Cardiac fibroblast (primary cell): ENCODE measurements at regions not wholly inside any gene's neighbourhood (a gene's known extent, or its start where the extent isn't known, plus 50 kb on each side); places are given as distances from the start of the nearest gene placed in this dataset.

Experiments
- DNase-seq, 2 donors: peaks; one replicate each; pipeline versions ENCODE4 v3.0.0 to v3.0.0-alpha.2; 2010; ENCODE audit warnings: low read depth in 2 of 2
- H3K4me3 ChIP-seq, 2 donors: replicated peaks in 1 of 2; 1 replicate in 1 of 2; 2 replicates in 1 of 2; pipeline ENCODE4 v1.5.1; 2011; ENCODE audit warnings: low read depth in 2 of 2, low read length in 2 of 2, mild to moderate bottlenecking in 2 of 2, moderate library complexity in 1 of 2
- TF ChIP-seq, protein P1 (sequence below): IDR thresholded peaks from one replicate; pipeline ENCODE4 v1.5.1; 2011; ENCODE audit warnings: low read depth, mild to moderate bottlenecking, low read length, inconsistent platforms

DNA sequence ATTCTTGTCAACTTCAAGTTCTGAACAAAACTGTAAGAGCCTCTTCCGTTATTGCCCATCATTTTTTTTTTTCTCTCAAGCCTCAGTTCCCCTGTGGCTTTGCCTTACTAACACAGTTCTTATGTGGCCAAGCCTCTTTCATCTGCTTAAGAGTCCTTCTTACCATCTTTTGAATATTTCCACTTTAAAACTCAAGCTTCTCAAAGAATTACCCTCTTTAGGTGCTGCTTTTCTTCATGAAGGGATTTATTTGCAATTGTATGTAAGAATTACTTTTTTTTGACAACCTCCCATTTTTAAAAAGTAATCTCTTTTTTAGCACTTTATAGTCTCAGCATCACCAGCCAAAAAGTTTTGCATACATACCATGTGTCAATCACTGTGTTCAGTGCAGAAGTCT is 240.2 kb upstream of the RMST start:
- TF ChIP-seq, protein P1, sequence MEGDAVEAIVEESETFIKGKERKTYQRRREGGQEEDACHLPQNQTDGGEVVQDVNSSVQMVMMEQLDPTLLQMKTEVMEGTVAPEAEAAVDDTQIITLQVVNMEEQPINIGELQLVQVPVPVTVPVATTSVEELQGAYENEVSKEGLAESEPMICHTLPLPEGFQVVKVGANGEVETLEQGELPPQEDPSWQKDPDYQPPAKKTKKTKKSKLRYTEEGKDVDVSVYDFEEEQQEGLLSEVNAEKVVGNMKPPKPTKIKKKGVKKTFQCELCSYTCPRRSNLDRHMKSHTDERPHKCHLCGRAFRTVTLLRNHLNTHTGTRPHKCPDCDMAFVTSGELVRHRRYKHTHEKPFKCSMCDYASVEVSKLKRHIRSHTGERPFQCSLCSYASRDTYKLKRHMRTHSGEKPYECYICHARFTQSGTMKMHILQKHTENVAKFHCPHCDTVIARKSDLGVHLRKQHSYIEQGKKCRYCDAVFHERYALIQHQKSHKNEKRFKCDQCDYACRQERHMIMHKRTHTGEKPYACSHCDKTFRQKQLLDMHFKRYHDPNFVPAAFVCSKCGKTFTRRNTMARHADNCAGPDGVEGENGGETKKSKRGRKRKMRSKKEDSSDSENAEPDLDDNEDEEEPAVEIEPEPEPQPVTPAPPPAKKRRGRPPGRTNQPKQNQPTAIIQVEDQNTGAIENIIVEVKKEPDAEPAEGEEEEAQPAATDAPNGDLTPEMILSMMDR = no peak
- no peak for DNase-seq
- no peak overlapping the region for H3K4me3 ChIP-seq

DNA sequence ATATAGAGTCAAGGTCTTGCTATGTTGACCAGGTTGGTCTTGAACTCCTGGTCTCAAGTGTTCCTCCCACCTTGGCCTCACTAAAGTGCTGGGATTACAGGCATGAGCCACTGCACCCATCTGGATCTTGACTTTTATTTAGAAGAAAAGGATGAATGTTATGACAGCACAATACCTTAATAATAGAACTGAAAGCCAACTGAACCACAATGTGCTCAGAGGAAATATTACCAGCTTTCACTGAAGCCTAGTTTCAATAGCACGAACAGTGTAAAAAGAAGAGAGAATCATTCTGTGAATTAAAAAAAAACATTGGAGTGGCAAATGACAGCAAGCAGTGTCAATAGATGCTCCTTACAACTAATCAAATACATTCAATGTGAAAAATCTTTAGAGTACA is 239.2 kb upstream of the RMST start:
- no peak for DNase-seq
- TF ChIP-seq, protein P1 = no peak
- H3K4me3 ChIP-seq = no peak overlapping the region

DNA sequence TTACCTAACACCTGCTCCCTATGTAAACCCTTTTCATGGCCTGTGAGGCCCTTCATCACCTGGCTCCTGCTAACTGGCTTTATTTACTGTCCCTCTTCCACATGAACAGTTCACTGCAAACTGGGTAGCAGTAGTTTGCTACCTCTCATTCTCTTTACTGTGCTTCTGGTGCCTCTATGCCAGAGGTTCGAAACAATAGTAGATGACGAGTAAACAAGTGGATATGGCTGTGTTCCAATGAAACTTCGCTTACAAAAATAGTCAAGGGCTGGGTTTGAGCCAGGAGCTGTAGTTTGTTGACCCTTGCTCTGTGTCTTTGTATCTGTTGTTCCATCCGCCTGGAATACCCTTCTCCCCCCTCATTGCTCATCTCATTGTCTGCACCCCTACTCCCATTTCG is 233.6 kb upstream of the RMST start:
- TF ChIP-seq, protein P1 = no peak
- DNase-seq = no peak

DNA sequence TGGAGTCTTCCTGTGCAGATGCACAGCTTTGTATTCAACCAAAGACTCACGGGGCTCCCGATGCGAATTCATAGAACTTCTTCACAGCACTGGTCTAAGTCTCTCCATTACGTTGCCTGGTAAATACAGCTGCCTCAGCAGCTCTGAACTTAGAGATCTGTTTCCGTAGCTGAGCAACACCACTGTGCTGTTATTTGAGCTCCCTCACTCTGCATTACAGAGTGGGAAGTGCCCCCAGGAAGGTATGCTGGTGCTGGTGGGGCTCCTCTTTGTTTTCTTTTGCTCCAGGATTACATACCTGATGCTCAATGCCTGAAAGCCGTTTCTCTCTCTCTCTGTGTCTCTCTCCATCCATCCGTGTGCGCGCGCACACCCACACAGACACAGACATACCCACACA is 227.5 kb upstream of the RMST start:
- DNase-seq = no peak
- TF ChIP-seq, protein P1 = no peak
- H3K4me3 ChIP-seq = no peak overlapping the region

More for the DNA sequence above, 233.6 kb upstream of the RMST start:
- no peak overlapping the region for H3K4me3 ChIP-seq

DNA sequence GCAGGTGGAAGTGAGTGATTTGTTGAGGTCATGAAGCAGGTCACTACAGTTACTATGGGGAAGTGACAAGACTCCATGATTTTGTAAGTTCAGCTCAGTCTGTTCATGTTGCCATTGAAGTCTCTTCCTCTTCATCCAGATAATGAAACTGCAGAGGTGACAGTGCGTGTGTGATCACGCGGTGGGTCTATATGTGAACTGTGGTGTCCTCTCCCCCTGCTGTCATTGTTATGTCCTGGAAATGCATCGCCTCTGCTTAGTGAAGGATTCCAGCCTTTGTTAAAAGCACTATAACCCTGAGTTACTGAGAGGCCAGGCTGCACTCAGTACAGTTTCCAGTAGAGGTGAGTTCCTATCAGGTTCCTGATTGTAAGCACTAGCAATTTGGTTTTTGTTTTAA is 216.2 kb upstream of the RMST start:
- TF ChIP-seq, protein P1 = no peak
- no peak for DNase-seq
- no peak overlapping the region for H3K4me3 ChIP-seq

DNA sequence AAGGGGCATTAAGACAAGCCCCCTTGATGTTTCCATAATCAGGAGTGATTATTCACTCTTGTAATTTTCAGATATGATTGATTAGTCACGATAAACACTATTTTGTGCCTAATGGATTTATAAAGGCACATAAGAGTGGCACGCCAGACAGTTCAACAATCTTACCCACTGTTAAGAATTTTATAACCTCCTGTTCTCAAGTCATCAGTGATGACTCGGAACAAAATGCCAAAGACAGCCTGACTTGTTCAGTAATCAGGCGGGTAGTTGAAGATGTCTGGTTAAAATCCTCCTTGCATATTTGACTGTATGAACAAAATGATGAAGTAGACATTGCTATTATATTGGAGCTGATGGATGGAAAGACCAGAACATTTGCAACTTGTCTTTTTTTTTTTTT is 212.1 kb upstream of the RMST start:
- TF ChIP-seq, protein P1 = no peak
- H3K4me3 ChIP-seq = no peak overlapping the region
- no peak for DNase-seq

DNA sequence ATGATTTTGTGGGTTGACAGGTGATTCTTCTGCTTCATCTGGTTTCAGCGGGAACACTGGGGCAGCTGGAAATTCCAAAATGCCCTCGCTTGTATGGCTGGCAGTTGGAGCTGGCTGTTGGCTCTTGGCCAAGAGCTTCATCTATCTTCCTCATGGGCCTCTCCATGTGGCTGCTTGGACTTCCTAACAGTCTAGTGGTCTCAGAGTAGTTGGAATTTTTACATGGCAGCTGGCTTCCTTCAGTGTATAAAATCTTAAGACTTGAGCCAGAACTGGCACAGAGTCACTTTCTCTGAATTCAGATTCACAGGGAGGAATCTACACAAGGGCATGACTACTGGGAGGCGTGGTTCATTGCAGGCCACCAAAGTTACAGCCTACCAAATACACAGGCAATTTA is 204.9 kb upstream of the RMST start:
- H3K4me3 ChIP-seq = no peak overlapping the region
- TF ChIP-seq, protein P1 = no peak
- DNase-seq = no peak
